ENCODE measurements at regions not wholly inside any gene's neighbourhood (a gene's known extent, or its start where the extent isn't known, plus 50 kb on each side); places are given as distances from the start of the nearest gene placed in this dataset.

DNA sequence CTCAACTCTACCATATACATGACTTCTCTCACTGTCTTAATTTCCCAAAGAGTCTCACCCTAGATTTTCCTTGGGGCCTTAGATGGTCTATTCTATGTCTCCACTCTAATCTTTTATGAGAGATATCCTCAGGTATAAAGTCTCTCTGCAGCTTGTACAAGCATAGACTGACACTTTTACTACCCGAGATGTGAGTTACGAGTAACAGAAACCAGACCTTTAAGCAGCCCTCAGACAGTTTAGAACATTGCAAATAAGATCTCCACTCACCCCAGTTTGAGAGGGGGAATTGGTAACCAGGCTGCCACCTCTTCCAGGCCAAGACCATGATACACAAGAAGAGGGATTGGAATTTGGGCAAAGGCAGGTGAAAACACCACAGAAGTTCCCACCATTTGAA, 542.5 kb downstream of the TLE4 start:
- FAIRE-seq, result no peak
- ChIA-PET CTCF (no interaction called here), POLR2A (no interaction called here)
- Histone ChIP-seq H2AFZ (ENCODE audit: low read depth, low read length) (no peak overlapping the region), H3K4me2 (ENCODE audit: insufficient read depth, low read length) (no peak overlapping the region), H4K20me1 (replicated peaks; ENCODE audit: control insufficient read depth, extremely low read depth, insufficient read depth, low read length) (no peaks in the 10 kb centered on the region), H3K36me3 (ENCODE audit: control insufficient read depth in 2 of 2, extremely low read depth in 1 of 2, insufficient read depth in 2 of 2, low read length in 2 of 2) (no peaks in the 10 kb centered on the region), H3K27me3 (ENCODE audit: control insufficient read depth in 2 of 2, insufficient read depth in 2 of 2, low read length in 2 of 2) (no peaks in the 10 kb centered on the region), H3K4me1 (ENCODE audit: control insufficient read depth, extremely low read depth, insufficient read depth, low read length) (no peaks in the 10 kb centered on the region), H3K9me1 (replicated peaks; ENCODE audit: control insufficient read depth, extremely low read depth, insufficient read depth, low read length) (no peaks in the 10 kb centered on the region), H3K79me2 (ENCODE audit: control insufficient read depth, insufficient read depth, low read length) (no peaks in the 10 kb centered on the region), H3K27ac (ENCODE audit: insufficient read depth, low read depth, low read length) (no peak overlapping the region), H3K9ac (replicated peaks; ENCODE audit: extremely low read depth, insufficient read depth, low read length) (no peak overlapping the region), H3K9me3 (replicated peaks; ENCODE audit: control insufficient read depth, insufficient read depth, low read length) (no peaks in the 10 kb centered on the region), H3K4me3 (replicated peaks in 1 of 3; ENCODE audit: insufficient read depth in 1 of 3, low read depth in 1 of 3, low read length in 3 of 3) (no peak overlapping the region)
- no peak for DNase-seq (ENCODE audit: low read depth, low spot score)
- intact Hi-C loops (cut with micrococcal nuclease) (no loop called here), dilution Hi-C loops (cut with MboI; ENCODE audit: extremely low pct_ligation_motif_present, low sequenced_read_pairs) (no loop called here)
- BruUV-seq (replicated peaks), result no TSS peak
- no peak for TF ChIP-seq MYC (IDR thresholded peaks at IDR 0.05; ENCODE audit: low read depth, low read length)
- TF ChIP-seq, protein P1, sequence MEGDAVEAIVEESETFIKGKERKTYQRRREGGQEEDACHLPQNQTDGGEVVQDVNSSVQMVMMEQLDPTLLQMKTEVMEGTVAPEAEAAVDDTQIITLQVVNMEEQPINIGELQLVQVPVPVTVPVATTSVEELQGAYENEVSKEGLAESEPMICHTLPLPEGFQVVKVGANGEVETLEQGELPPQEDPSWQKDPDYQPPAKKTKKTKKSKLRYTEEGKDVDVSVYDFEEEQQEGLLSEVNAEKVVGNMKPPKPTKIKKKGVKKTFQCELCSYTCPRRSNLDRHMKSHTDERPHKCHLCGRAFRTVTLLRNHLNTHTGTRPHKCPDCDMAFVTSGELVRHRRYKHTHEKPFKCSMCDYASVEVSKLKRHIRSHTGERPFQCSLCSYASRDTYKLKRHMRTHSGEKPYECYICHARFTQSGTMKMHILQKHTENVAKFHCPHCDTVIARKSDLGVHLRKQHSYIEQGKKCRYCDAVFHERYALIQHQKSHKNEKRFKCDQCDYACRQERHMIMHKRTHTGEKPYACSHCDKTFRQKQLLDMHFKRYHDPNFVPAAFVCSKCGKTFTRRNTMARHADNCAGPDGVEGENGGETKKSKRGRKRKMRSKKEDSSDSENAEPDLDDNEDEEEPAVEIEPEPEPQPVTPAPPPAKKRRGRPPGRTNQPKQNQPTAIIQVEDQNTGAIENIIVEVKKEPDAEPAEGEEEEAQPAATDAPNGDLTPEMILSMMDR (IDR thresholded peaks at IDR 0.05; ENCODE audit: extremely low read depth in 1 of 2, insufficient read depth in 1 of 2, low read depth in 1 of 2, low read length in 2 of 2), result no peak
- TF ChIP-seq, protein P2, sequence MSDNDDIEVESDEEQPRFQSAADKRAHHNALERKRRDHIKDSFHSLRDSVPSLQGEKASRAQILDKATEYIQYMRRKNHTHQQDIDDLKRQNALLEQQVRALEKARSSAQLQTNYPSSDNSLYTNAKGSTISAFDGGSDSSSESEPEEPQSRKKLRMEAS (IDR thresholded peaks at IDR 0.05; ENCODE audit: insufficient read depth, insufficient read length), result no peak
- TF ChIP-seq EZH2 (IDR thresholded peaks at IDR 0.05; ENCODE audit: borderline replicate concordance, low read depth, low read length, severe bottlenecking), result no peak
- no peak for TF ChIP-seq JUN (IDR thresholded peaks at IDR 0.05; ENCODE audit: borderline replicate concordance, insufficient read depth, insufficient read length, low read depth)
- TF ChIP-seq GATA2 (IDR thresholded peaks at IDR 0.05; ENCODE audit: insufficient read depth, insufficient read length, low read depth, low read length), result no peak
- TF ChIP-seq POLR2A (IDR thresholded peaks at IDR 0.05; ENCODE audit: low read depth, low read length), result no peak
